Psoas muscle (tissue), 7 donors: ENCODE measurements at regions not wholly inside any gene's neighbourhood (a gene's known extent, or its start where the extent isn't known, plus 50 kb on each side); places are given as distances from the start of the nearest gene placed in this dataset.

Experiments
- ATAC-seq, 4 donors: fragments of 200-7000 bp; cut with Tn5 transposase; one replicate each; pipeline ENCODE4 v1.9.1; 2020; ENCODE audit warnings: moderate library complexity in 3 of 4, mild to moderate bottlenecking in 2 of 4
- DNase-seq, 2 donors: peaks; one replicate each; pipeline ENCODE4 v3.0.0-alpha.2; 2020
- H3K27ac ChIP-seq: fragments of 200-600 bp; one replicate; pipeline ENCODE4 v1.8.0; 2022
- H3K27me3 ChIP-seq, 3 donors: fragments of 200-600 bp in 1 of 3; one replicate each; pipeline versions ENCODE4 v1.6.1 to v1.8.0; 2013 to 2022; ENCODE audit warnings: low read length in 2 of 3, mild to moderate bottlenecking in 2 of 3, moderate library complexity in 1 of 3; ENCODE audit not compliant: insufficient read depth in 3 of 3
- H3K36me3 ChIP-seq, 2 donors: fragments of 200-600 bp in 1 of 2; one replicate each; pipeline versions ENCODE4 v1.6.1 to v1.8.0; 2013 to 2022; ENCODE audit warnings: low read depth in 1 of 2, mild to moderate bottlenecking in 1 of 2, moderate library complexity in 1 of 2; ENCODE audit not compliant: insufficient read depth in 1 of 2
- H3K4me1 ChIP-seq: fragments of 200-600 bp; one replicate; pipeline ENCODE4 v1.8.0; 2022
- H3K4me3 ChIP-seq: fragments of 200-600 bp; one replicate; pipeline ENCODE4 v1.8.0; 2022; ENCODE audit warnings: mild to moderate bottlenecking
- H3K9me3 ChIP-seq: fragments of 200-600 bp; one replicate; pipeline ENCODE4 v1.8.0; 2022
- WGBS, 3 donors: extraction: QIAGEN DNeasy Blood & Tissue Kit; methylation state at CpG; one replicate each; pipeline versions ENCODE4 v1.1.6 to v1.1.7; 2013; 5-methylcytosine and 5-hydroxymethylcytosine counted together
- intact Hi-C, 2 donors: fragments of 100-400 bp; cut with DNase I; formaldehyde crosslinking; loops; one replicate each; pipeline versions ENCODE4 v1.11.0 to v1.14.2; 2022
- TF ChIP-seq, protein P1 (sequence below): fragments of 200-600 bp; IDR thresholded peaks from one replicate; pipeline ENCODE4 v1.8.0; 2022; ENCODE audit warnings: antibody characterized with exemption
- donor health status: healthy with polysubstance abuse.
- donor health status: DM: no; HTN: no; CAD: no; lungs with moderate emphysema.
- donor health status: Bipolar disorder and iron deficiency.
- donor health status: healthy.
- donor health status: DM: yes; HTN: yes; CAD: no.
- donor health status: DM: no; HTN: no; CAD: no.
- donor health status: DM: yes; HTN: yes; CAD: no.

DNA sequence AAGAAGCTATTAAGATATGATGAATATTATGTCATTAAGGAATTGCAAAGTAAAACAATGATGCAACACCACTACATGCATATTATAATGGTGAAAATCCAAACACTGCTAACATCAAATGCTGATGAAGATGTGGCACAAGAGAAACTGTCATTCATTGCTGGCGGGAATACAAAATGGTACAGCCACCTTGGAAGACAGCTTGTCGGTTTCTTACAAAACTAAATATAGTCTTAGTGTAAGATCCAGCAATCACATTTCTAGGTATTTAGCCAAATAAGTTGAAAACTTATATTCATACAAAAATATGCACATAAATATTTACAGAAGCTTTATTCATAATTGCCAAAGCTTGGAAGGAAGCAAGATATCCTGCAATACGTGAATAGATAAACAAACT is 114.9 kb upstream of the EDNRB start:
- Histone ChIP-seq H3K27ac (no peak overlapping the region), H3K4me3 (no peak overlapping the region), H3K36me3 (no peaks in the 10 kb centered on the region), H3K27me3 (no peaks in the 10 kb centered on the region), H3K9me3 (no peaks in the 10 kb centered on the region), H3K4me1 (no peaks in the 10 kb centered on the region)
- WGBS, 3 donors: 73 to 79% (median 73%) methylated on average over 3 of the region's 3 CpGs
- TF ChIP-seq, protein P1, sequence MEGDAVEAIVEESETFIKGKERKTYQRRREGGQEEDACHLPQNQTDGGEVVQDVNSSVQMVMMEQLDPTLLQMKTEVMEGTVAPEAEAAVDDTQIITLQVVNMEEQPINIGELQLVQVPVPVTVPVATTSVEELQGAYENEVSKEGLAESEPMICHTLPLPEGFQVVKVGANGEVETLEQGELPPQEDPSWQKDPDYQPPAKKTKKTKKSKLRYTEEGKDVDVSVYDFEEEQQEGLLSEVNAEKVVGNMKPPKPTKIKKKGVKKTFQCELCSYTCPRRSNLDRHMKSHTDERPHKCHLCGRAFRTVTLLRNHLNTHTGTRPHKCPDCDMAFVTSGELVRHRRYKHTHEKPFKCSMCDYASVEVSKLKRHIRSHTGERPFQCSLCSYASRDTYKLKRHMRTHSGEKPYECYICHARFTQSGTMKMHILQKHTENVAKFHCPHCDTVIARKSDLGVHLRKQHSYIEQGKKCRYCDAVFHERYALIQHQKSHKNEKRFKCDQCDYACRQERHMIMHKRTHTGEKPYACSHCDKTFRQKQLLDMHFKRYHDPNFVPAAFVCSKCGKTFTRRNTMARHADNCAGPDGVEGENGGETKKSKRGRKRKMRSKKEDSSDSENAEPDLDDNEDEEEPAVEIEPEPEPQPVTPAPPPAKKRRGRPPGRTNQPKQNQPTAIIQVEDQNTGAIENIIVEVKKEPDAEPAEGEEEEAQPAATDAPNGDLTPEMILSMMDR: no peak
- no peak for ATAC-seq
- intact Hi-C loops: no loop called here
- no peak for DNase-seq

DNA sequence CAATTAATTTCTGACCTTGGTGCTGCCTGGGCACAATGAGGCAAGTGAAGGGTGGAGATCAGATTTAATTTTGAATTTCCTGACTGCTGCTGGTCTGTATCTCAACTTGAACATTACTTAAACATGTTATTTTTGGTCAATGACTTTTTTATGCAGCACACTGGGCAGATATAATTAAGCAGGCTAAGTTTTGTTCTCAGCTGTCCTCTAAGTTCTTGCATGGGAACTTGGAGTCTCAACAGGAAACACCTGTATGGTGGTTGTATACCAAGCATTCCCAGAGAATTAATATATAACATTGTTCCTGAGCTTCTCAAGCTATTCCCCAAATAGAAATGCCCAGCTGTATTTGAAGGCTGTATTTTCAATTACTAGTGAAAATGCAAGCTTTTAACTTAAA is 113.5 kb upstream of the EDNRB start:
- Histone ChIP-seq H3K9me3 (no peaks in the 10 kb centered on the region), H3K27ac (no peak overlapping the region), H3K27me3 (no peaks in the 10 kb centered on the region), H3K4me3 (no peak overlapping the region), H3K4me1 (no peaks in the 10 kb centered on the region), H3K36me3 (no peaks in the 10 kb centered on the region)
- ATAC-seq (no peak), DNase-seq (no peak)
- TF ChIP-seq, protein P1: no peak
- intact Hi-C loops: no loop called here

DNA sequence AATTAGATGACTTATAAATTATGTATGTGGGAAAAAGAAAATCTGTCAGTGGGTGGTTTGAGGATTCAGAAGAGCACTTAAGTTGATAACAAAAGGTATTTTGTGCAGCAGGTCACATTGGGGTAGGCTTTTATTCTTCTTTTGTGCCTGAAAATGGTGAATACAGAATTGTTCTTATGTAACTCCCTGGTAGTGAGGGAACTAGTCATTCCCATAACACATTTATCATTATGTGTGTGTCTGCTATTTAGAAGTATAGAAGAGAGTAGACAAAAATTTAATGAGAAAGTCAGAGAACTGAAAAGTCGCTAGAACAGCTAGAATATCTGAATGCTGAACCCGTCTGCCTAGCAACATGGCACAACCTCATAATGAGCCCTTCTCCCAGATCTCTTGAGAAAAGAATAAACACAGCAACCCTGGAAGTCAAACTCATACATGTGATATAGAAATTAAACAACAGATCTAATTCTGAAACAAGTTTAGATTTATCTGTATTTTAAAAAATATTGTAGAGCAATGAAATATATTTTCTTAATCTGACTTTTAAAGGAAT is 111.8 kb upstream of the EDNRB start:
- H3K27me3 ChIP-seq: no peaks in the 10 kb centered on the region
- ATAC-seq (no peak), DNase-seq (no peak)
- 69 to 83% (median 77%) methylated on average over 2 of the region's 2 CpGs for WGBS, 3 donors
- no peak overlapping the region for H3K4me3 ChIP-seq
- H3K4me1 ChIP-seq: no peaks in the 10 kb centered on the region
- no peaks in the 10 kb centered on the region for H3K9me3 ChIP-seq
- H3K36me3 ChIP-seq: no peaks in the 10 kb centered on the region
- intact Hi-C loops: no loop called here
- TF ChIP-seq, protein P1: no peak
- no peak overlapping the region for H3K27ac ChIP-seq

DNA sequence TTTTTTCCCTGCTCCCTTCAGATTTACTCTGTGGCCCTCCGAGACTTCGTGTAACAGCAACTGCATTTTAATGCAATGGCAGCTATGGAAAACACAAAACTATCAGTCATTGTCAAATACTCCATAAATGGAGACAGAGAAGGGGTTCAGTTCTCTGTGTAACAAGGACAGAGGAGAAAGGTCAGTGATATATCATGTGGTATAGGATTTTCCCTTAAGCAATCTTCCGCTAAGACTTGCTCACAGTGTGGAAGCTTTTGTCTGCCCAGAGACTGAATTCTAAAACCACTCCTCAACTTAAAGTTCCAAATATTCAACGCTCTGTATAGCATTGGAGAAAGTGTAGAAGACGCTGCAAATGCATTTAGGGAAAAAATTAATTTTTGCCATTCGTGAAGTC is 111.3 kb upstream of the EDNRB start:
- intact Hi-C loops: no loop called here
- Histone ChIP-seq H3K27me3 (no peaks in the 10 kb centered on the region), H3K36me3 (no peaks in the 10 kb centered on the region), H3K4me1 (no peaks in the 10 kb centered on the region), H3K4me3 (no peak overlapping the region), H3K27ac (no peak overlapping the region), H3K9me3 (no peaks in the 10 kb centered on the region)
- no peak for ATAC-seq
- WGBS, 3 donors: 73 to 76% (median 75%) methylated on average over 6 of the region's 6 CpGs
- DNase-seq: no peak
- TF ChIP-seq, protein P1: no peak

DNA sequence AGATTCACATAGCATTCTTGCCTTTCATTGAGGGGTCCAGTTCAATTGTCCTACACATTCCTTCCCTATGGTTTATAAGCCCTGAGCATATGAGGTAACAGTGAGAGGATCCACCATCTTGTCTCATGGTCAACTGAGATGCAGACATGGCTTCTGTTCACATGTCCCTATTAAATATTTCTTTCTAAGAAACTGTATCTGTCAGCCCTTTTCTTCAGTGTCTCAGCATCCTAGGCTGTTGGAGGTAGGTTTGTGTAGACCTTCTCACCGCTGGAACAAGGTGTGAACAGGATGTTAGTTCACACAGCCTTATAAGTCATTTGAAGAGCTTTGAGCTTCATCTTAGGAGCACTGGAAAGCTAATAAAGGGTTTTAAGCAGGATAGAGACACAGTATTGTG is 110.3 kb upstream of the EDNRB start:
- no peak overlapping the region for H3K27ac ChIP-seq
- 90 to 93% (median 92%) methylated on average over 1 of the region's 1 CpG for WGBS, 3 donors
- ATAC-seq (no peak), DNase-seq (no peak)
- no peak overlapping the region for H3K4me3 ChIP-seq
- intact Hi-C loops: no loop called here
- TF ChIP-seq, protein P1: no peak
- H3K9me3 ChIP-seq: no peaks in the 10 kb centered on the region
- H3K36me3 ChIP-seq: no peaks in the 10 kb centered on the region
- H3K27me3 ChIP-seq: no peaks in the 10 kb centered on the region
- H3K4me1 ChIP-seq: no peaks in the 10 kb centered on the region
